Embryonic facial prominence (tissue), 1 donor: ENCODE measurements at regions not wholly inside any gene's neighbourhood (a gene's known extent, or its start where the extent isn't known, plus 50 kb on each side); places are given as distances from the start of the nearest gene placed in this dataset.

Experiments
- DNase-seq: peaks from one replicate; pipeline ENCODE4 v3.0.0-alpha.2; 2016; ENCODE audit errors: extremely low spot score

- no peak for DNase-seq
These were observed 261.3 kb downstream of the COX7C start for GRCh38 chr5:86879086-86879485.

GRCh38 chr5:86880344-86880743 lies 262.6 kb downstream of the COX7C start:
- no peak for DNase-seq

- DNase-seq = peak; percentile 39
These were observed 263.2 kb downstream of the COX7C start for GRCh38 chr5:86880785-86881492.

GRCh38 chr5:86881493-86882090 lies 263.9 kb downstream of the COX7C start:
- DNase-seq = no peak

GRCh38 chr5:86884608-86885007 lies 266.9 kb downstream of the COX7C start:
- no peak for DNase-seq

GRCh38 chr5:86885011-86885410 lies 267.3 kb downstream of the COX7C start:
- DNase-seq = no peak

GRCh38 chr5:86885489-86886230 lies 267.9 kb downstream of the COX7C start:
- no peak for DNase-seq

GRCh38 chr5:86890375-86890774 lies 272.6 kb downstream of the COX7C start:
- DNase-seq = no peak

GRCh38 chr5:86894056-86894455 lies 276.3 kb downstream of the COX7C start:
- DNase-seq = no peak

GRCh38 chr5:86896916-86897315 lies 279.2 kb downstream of the COX7C start:
- DNase-seq = no peak

GRCh38 chr5:86909418-86910295 lies 291.9 kb downstream of the COX7C start:
- no peak for DNase-seq

GRCh38 chr5:86917117-86917579 lies 299.4 kb downstream of the COX7C start:
- no peak for DNase-seq

- no peak for DNase-seq
These were observed 300.5 kb downstream of the COX7C start for GRCh38 chr5:86918246-86918645.

GRCh38 chr5:86926033-86926432 lies 308.3 kb downstream of the COX7C start:
- DNase-seq = no peak

- no peak for DNase-seq
These were observed 311.5 kb downstream of the COX7C start for GRCh38 chr5:86929123-86929766.

- DNase-seq = no peak
These were observed 315.9 kb upstream of the RASA1 start for GRCh38 chr5:86951761-86952160.

GRCh38 chr5:86964889-86965288 lies 302.8 kb upstream of the RASA1 start:
- DNase-seq = no peak

GRCh38 chr5:86968301-86968753 lies 299.4 kb upstream of the RASA1 start:
- peak; percentile 59 for DNase-seq

- DNase-seq = no peak
These were observed 297.3 kb upstream of the RASA1 start for GRCh38 chr5:86970361-86970760.

- no peak for DNase-seq
These were observed 296.6 kb upstream of the RASA1 start for GRCh38 chr5:86971034-86971571.

- DNase-seq = no peak
These were observed 292.7 kb upstream of the RASA1 start for GRCh38 chr5:86974955-86975354.
